Calu3 (cell line): ENCODE measurements at regions not wholly inside any gene's neighbourhood (a gene's known extent, or its start where the extent isn't known, plus 50 kb on each side); places are given as distances from the start of the nearest gene placed in this dataset.

Experiments
- BruUV-seq: library from RNA; stranded (reverse); fragments of 400-500 nt; replicated peaks from 2 replicates; lab custom pipeline; 2021; lab: Mats Ljungman, UMichigan
- CTCF ChIA-PET: fragments of 300-600 bp; sonication (Branson Sonifier 250); formaldehyde crosslinking; loops from one replicate; lab custom pipeline; 2022; ENCODE audit warnings: antibody characterized with exemption; lab: Charles Lee
- DNase-seq: peaks from one replicate; pipeline ENCODE4 v3.0.0; 2022
- H3K27ac Mint-ChIP-seq: one replicate; pipeline ENCODE4 v1.8.0; 2022; ENCODE audit warnings: mixed read lengths; ENCODE audit not compliant: unreplicated experiment
- H3K27me3 Mint-ChIP-seq: one replicate; pipeline ENCODE4 v1.8.0; 2022; ENCODE audit warnings: mixed read lengths; ENCODE audit not compliant: unreplicated experiment
- H3K36me3 Mint-ChIP-seq: one replicate; pipeline ENCODE4 v1.8.0; 2022; ENCODE audit warnings: mild to moderate bottlenecking, moderate library complexity, mixed read lengths; ENCODE audit not compliant: insufficient read depth, unreplicated experiment
- H3K4me1 Mint-ChIP-seq: one replicate; pipeline ENCODE4 v1.8.0; 2022; ENCODE audit warnings: mild to moderate bottlenecking, low read depth, mixed read lengths; ENCODE audit not compliant: unreplicated experiment
- H3K4me3 Mint-ChIP-seq: one replicate; pipeline ENCODE4 v1.8.0; 2022; ENCODE audit warnings: mild to moderate bottlenecking, low read depth, moderate library complexity, mixed read lengths; ENCODE audit not compliant: unreplicated experiment
- H3K9me3 Mint-ChIP-seq: one replicate; pipeline ENCODE4 v1.8.0; 2022; ENCODE audit warnings: low read depth, mixed read lengths; ENCODE audit not compliant: unreplicated experiment
- CTCF ChIP-seq: fragments of 200-600 bp; IDR thresholded peaks from one replicate; pipeline ENCODE4 v1.8.0; 2022; ENCODE audit warnings: antibody characterized with exemption; ENCODE audit not compliant: unreplicated experiment
- intact Hi-C: fragments of 100-400 bp; cut with micrococcal nuclease; formaldehyde crosslinking; loops from one replicate; pipeline ENCODE4 v1.10.0; 2022; ENCODE audit not compliant: unreplicated experiment

GRCh38 chr6:71209206-71209605 lies 79.4 kb upstream of the OGFRL1 start:
- Mint-ChIP-seq H3K4me1 (no peaks in the 10 kb centered on the region), H3K36me3 (no peaks in the 10 kb centered on the region), H3K9me3 (no peaks in the 10 kb centered on the region), H3K27ac (no peak overlapping the region), H3K27me3 (no peaks in the 10 kb centered on the region), H3K4me3 (no peak overlapping the region)
- CTCF ChIA-PET, result no interaction called here
- TF ChIP-seq CTCF, result no peak
- BruUV-seq, result no TSS peak
- DNase-seq, result no peak
- intact Hi-C loops, result no loop called here

DNA sequence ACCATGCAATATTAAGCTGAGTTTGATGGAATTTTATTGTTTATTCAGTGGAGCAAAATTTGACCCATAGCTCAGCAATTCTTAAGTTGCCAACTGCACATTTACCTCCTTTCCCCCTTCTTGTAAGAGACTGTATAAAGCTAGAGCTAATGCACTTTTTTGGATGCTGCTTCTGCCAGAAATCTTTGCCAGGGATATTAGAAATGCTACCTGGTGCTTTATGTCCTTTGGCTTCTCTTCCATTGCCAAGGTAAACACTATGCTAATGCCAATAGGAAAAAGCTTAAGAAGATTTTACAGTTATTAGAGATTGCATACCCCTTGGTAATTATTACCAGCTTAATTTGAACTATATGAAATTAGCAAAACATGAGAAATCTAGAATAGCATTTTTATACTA lies 79.0 kb upstream of the OGFRL1 start:
- H3K27ac Mint-ChIP-seq, result no peak overlapping the region
- H3K36me3 Mint-ChIP-seq, result no peaks in the 10 kb centered on the region
- TF ChIP-seq CTCF, result no peak
- no peak for DNase-seq
- H3K27me3 Mint-ChIP-seq, result no peaks in the 10 kb centered on the region
- BruUV-seq, result no TSS peak
- no peak overlapping the region for H3K4me3 Mint-ChIP-seq
- H3K4me1 Mint-ChIP-seq, result no peaks in the 10 kb centered on the region
- CTCF ChIA-PET, result no interaction called here
- intact Hi-C loops, result no loop called here
- no peaks in the 10 kb centered on the region for H3K9me3 Mint-ChIP-seq

- Mint-ChIP-seq H3K9me3 (no peaks in the 10 kb centered on the region), H3K4me1 (no peaks in the 10 kb centered on the region), H3K27me3 (no peaks in the 10 kb centered on the region), H3K27ac (no peak overlapping the region), H3K36me3 (no peaks in the 10 kb centered on the region), H3K4me3 (no peak overlapping the region)
- BruUV-seq, result no TSS peak
- CTCF ChIA-PET, result no interaction called here
- no peak for TF ChIP-seq CTCF
- intact Hi-C loops, result no loop called here
- no peak for DNase-seq
Measured at GRCh38 chr6:71211799-71212198, 76.8 kb upstream of the OGFRL1 start.

GRCh38 chr6:71220466-71220865 lies 68.1 kb upstream of the OGFRL1 start:
- no peaks in the 10 kb centered on the region for H3K36me3 Mint-ChIP-seq
- CTCF ChIA-PET, result no interaction called here
- intact Hi-C loops, result no loop called here

More at GRCh38 chr6:71220466-71220865, 68.1 kb upstream of the OGFRL1 start:
- no peak for TF ChIP-seq CTCF
- H3K4me3 Mint-ChIP-seq, result no peak overlapping the region
- no peaks in the 10 kb centered on the region for H3K27me3 Mint-ChIP-seq
- H3K27ac Mint-ChIP-seq, result no peak overlapping the region
- H3K9me3 Mint-ChIP-seq, result no peaks in the 10 kb centered on the region
- no peaks in the 10 kb centered on the region for H3K4me1 Mint-ChIP-seq
- no TSS peak for BruUV-seq
- DNase-seq, result no peak
